ENCODE measurements at regions not wholly inside any gene's neighbourhood (a gene's known extent, or its start where the extent isn't known, plus 50 kb on each side); places are given as distances from the start of the nearest gene placed in this dataset.
A peak's percentile ranks its signal among the peaks of the same experiment; 100 is the strongest.
"Not testable (repeated sequence)": the region's sequence is repeated elsewhere in the genome, so short reads cannot be mapped to it uniquely, and the experiment has no call there.

DNA sequence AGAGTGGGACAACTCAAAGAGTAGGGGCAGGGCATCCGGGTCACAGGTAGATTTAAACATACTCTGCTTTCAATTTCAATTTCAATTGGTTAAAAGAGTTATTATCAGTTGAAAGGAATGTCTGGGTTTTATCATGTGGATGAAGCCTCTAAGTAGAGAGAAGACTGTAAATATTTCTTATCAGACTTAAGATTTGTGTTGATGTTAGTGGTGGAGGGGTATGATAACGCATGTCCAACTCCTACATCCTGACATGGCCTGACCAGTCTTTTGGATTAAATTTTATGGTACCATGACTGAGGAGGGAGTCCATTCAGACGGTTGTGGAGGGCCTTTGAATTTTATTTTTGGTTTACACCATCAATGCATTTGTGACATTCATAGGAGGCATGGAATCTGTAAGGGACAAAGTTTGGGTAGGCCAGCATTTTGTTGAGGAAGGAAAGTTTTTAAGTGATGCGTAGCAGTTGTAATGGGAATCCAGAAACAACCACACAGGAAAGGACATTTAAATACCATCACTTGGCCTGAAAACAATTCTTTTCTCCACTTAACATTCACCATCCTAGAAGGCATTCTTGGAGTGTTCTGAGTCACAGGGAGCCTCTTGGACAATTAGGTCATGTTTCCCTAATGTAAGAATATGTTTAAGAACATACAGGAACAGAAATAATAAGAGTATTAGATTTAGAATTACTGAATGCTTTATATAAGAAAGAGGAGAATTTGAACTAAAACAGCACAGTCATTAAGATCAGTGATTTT, 371.9 kb downstream of the ATP23 start:
- DNase-seq (ENCODE audit: low spot score) = no peak

DNA sequence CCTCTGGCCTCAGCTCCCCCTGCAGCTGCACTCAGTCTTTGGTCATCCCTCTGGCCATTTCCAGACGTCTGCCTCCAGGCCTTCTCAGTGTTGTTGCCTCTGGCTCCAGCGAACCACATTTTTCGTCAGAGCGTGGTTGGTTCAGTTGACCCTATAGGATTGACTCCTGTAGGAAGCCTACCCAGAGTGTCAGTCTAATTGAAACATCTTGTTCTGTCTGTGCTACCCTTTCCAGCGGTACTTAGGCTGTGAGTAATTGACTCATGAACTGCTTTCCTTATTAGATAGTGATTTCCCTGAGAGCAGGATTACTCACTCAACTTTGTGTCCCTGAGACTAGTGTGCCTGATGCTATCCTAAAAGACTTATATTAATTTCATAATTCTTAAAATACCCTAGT, 373.2 kb downstream of the ATP23 start:
- DNase-seq (ENCODE audit: low spot score) = no peak

DNA sequence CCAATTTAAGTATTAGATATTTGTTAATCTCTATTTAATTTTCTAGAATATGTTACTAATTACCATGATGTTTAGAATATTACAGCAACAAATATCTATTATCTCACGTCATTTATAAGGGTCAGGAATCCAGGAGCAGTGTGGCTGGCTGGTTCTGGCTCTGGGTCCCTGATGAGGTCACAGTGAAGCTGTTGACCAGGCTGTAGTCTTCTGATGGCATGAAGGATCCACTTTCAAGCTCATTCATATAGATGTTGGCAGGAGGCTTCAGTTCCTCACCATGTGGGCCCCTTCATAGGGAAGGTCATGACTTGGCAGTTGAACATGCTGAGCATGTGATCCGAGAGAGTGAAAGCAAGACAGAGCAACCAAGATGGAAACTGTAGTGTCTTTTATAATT, 375.6 kb downstream of the ATP23 start:
- DNase-seq (ENCODE audit: low spot score) = no peak

DNA sequence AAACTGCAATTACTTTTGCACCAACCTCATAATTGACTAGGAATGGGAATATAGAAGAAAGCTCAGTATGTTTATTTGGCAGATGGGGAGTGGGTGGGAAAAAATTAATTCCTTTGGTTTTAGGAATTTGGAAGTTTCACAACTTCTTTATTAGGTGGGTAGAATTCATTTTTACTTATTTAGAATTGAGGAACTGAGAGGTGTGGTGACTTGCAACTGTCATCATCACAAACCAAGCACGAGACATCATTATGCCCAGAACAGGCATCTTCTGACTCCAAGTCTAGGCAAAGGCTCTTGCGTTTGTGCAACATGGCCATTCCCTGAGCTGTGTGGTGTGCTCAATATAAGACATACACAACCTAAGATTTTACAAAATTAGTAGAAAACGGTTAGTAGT, 380.0 kb downstream of the ATP23 start:
- no peak for DNase-seq (ENCODE audit: low spot score)

DNA sequence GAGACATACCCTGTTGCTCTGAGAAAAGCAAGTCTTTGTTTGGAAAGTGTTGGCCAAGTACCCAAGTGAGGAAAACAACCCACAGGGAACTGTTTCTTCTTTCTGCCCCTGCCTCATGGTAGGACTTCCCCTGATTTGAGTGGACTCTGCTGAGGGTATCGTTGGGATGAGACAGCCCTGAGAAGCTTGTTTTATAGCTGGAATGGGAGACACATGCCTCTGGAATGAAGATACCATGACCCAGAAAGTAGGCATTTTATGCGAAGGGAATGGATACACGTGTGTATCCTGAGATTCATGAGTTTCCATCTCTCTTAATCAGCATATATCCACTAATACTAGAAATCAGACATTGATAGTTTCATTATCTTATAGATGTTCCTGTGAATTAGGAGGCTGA, 382.3 kb downstream of the ATP23 start:
- no peak for DNase-seq (ENCODE audit: low spot score)

DNA sequence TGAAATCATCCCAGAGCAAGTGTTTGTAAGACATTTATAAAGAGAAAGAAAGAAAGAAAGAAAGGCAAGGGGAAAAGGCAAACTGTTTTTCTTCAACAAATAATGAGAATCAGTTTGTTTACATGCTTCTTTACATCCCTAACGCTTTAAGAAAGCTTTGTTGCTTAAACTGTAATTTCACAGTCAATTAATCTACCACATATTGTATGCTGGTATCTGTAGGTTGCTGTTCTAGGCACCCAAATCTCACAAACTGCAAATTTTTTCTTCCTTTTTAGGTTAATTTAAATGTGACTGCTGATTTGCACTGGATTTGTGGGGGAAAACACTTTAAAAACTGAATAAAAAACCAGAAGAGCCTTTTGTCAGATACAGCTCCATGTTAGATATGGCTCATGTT, 384.2 kb downstream of the ATP23 start:
- DNase-seq (ENCODE audit: low spot score) = no peak

DNA sequence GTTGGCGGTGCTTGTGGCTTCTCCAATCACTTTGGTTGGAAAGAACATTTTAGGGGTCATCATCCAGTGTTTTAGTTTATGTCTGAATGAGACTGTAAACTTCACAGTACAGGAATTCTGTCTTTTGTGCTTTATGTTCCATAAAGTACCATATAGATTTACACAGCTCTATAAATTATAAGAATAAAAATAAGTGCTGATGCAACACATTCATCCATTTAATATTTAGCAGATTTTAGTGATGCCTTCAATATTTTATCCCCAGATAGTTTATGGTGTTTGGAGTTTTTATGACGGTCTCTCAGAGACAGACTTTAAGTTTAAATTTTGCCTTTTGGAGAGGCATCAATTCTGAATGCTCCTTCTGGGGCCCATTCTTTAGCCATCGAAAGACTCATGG, 385.2 kb downstream of the ATP23 start:
- DNase-seq (ENCODE audit: low spot score) = no peak

DNA sequence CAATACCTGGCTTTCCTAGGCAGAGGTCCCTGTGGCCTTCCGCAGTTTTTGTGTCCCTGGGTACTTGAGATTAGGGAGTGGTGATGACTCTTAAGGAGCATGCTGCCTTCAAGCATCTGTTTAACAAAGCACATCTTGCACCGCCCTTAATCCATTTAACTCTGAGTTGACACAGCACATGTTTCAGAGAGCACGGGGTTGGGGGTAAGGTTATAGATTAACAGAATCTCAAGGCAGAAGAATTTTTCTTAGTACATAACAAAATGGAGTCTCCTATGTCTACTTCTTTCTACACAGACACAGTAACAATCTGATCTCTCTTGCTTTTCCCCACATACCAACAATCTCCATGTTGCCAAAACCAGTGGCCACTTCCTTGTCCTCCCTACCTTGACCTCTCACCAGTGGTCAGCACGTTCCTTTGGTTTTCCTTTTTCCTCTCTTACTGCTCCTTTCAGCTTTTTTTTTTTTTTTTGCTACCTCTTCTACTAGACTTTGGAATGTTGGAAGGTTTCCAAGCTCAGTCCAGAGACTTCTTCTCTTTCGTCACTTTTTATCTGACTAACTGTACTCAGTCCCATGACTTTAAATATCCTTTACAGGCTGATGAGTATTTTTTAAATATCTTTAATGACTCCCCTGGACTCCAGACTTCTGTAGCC, 395.3 kb downstream of the ATP23 start:
- DNase-seq (ENCODE audit: low spot score) = not testable (repeated sequence)

DNA sequence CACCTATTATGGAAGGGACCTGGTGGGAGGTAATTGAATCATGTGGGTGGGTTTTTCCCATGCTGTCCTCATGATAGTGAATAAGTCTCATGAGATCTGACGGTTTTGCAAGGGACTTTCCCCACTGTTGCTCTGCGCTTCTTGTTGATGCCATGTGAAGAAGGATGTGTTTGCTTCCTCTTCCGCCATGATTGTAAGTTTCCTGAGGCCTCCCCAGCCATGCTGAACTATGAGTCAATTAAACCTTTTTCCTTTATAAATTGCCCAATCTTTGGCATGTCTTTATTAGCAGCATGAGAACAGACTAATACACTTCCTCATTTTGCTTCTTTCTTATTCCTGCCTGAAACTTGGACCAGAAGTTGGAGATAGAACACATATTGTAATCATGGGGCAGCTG, 396.2 kb downstream of the ATP23 start:
- DNase-seq (ENCODE audit: low spot score) = not testable (repeated sequence)

DNA sequence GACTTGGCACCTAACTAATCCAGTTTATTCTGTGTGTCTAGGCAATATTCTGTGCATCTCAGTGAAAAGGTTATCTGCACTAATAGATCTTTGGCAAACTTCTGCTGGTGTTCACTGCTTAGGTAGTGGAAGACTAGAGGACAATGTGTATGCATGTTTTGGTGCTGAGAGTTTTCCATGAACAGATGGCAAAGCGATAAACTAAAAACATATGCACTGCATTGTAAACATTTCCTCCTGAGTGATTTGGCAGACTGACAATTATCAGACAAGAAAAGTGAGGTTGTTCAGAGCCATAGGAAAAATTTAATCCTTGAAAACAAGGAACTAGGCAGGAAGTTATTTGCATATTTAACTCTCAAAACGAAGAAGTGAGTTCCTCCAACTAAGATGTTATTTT, 400.4 kb downstream of the ATP23 start:
- no peak for DNase-seq (ENCODE audit: low spot score)

DNA sequence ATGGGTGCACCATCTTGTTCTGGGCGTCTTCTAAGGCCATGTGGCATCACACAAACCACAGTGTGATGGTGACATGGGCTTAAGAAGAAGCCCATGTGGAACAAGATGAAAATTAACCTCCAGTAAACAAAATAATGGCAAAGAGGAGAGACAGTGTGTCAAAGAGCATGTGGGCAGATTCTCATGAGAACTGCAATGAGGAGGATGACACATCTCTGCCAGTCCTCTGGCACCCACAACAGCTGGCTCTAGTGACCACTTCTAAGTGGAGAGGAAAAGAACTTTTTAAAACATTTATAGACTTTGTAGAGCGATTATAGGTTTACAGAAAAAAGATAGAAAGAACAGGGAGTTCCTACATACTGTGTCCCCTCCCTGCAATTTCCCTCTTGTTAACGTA, 401.4 kb downstream of the ATP23 start:
- DNase-seq (ENCODE audit: low spot score) = no peak

DNA sequence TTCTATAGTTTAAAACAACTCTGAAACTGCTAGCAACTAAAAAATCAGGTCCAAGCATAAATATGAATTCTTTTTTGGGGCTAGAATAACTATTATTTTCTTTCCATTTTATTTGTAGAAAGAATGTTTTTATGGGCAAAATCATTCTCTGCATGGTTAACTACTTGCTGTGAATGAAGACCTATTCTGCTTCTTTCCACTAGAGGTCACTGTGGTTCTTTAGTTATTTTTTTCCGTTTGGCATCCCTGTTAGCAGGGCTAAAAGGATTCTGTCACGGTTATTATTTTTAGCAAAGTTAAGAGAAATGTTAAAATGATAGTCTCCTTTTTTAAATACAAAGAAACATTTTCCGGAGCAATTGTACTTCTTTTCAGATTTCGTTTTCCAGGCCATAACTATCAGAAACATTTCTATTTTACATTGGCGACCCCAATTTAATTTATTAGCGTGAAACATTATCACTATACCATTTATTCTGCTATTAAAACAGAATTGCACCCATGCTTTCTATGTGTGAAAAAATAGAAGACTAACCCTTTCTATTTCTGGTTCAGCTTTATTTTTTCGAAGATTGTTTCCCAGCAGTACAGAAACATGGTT, 404.8 kb downstream of the ATP23 start:
- peak; percentile 16 for DNase-seq (ENCODE audit: low spot score)

DNA sequence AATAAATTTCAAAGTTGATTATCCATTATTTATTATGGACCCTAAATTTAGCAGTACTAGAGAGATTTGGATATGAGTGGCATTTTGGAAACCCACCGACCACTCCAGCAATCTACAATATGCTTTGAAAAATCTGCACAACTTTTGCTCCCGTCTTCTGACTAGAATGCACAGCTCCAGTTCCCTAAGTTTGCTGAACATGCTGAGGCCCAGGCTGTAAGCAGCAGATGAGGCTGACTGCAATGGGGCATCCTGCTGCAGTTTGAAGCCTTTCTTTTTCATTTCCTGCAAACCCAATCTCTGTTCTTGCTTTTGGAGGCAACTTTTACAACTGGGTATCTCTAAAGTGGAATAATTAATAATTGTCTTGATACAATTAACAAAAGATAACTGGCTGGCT, 405.8 kb downstream of the ATP23 start:
- DNase-seq (ENCODE audit: low spot score) = no peak

DNA sequence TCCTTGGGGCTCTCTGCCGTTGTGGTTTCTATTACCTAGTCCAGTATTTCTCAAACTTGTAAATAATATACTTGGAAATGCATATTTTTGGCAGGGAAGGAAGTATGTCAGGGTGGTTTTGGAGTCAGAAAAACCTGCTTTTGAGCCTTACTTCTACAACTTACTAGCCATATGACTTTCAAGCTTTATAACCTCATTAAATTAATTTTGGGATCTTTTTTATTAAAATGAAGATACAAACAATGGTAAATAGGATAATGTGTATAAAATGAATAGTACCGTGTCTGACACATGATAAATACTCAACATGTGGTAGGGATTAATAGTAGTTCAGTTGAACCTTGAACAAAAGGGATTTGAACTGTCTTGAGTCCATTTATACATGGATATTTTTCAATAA, 406.3 kb downstream of the ATP23 start:
- no peak for DNase-seq (ENCODE audit: low spot score)

DNA sequence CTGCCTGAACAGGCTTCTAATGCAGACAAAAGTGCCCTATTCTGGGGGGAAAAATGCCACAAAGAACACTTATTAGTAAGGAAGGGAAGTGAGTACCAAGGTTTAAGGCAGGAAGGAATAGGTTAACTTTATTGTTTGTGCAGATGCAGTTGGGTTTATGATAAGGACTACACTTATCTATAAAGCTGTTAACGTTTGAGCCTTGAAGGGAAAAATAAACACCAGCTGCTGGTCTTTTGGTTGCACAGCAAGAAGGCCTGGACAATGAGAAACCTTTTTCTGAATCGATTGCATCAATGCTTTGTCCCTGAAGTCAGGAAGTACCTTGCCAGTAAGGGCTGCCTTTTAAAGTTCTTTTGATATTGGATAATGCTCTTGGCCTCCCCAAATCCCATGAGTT, 407.8 kb downstream of the ATP23 start:
- no peak for DNase-seq (ENCODE audit: low spot score)

DNA sequence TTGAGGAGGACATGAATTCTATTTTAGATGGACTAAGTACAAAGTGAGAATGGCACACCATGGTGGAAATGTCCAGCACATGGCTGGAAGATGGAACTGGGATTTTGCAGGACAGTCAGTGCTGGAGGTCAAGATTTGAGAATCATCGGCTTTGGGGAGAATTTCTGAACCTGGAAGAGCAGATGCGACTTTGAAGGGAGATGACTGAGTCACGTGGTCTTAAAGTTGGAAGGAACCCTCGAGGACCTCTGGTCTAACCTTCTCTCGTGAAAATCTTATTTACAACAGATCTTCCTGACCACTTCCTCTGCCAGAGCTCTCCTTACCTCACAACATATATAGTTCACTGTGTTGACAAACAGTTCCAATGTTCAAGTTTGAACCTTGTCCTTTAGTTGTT, 415.4 kb downstream of the ATP23 start:
- DNase-seq (ENCODE audit: low spot score) = no peak

DNA sequence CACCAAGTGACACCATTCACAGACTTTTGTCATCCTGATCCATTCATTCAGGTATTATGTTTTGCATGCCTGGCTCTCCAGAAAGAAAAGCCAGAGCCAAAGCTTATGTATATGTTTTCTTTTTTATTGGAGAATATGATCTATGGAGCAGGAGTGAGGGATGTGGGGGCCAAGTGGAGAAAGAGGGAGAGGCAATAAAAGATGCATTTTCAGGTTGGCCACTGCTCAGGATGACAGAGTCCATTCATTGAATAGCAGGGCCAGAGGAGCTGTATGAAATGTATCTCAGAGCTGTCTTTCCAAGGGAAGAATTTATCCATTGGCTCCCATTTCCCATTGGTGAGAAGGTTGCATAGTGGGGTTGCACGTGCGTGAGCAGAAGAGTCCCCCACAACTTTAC, 416.1 kb downstream of the ATP23 start:
- DNase-seq (ENCODE audit: low spot score) = no peak

DNA sequence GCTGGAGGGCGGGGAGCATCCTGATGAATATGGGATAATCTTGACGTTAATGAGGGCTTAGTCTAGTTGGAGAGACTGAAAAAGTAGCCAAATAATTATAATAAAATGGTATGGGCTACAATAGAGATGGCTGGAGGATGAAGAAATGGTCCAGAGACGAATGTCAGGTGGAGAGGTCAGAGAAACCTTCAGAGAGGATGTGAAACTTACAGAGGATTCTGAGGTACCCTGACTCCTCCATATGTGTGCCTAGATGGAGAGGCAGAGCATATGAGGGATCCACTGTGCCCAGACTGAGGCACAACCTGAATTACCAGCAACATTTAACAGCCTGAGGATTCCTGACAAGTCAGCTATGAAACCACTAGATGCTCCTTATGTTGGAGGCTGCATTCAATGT, 417.0 kb downstream of the ATP23 start:
- DNase-seq (ENCODE audit: low spot score) = no peak

DNA sequence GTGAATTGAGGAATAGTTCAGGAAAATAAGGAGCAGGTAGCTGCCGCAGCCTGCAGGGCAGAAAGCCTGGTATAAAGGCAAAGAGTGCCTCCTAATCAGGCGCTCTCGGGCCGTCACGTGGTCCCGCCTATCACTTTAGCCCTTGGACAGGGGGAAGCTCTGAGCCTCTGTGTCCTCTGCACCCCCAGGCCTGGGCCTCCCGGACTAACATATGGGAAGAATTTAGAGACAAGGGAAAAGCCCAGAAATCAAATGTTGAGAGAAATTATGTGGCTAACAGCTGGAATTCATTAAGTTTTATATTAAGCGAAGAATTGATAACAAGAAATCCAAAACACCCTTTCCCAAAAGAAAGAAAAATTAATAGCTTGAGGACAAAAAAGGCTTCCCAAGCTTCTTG, 417.7 kb downstream of the ATP23 start:
- DNase-seq (ENCODE audit: low spot score) = no peak

DNA sequence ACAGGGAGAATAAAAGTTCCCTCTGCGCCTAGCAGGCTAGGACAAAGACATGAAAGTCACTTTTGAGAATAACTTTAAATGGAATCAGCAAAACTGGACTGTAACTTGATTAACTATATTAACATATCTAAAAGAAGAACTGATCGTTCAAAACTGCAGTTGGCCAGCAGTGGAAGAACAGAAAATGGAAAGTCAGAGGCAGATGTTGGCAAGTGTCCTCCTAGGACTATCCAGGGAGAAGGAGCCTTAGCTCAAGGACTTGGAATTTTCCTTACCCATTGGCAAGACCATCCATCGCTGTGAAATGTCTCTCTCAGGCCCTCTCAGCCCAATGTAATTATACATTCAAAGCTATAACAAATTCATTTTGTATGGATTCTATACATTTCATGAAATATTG, 419.7 kb downstream of the ATP23 start:
- DNase-seq (ENCODE audit: low spot score) = no peak

DNA sequence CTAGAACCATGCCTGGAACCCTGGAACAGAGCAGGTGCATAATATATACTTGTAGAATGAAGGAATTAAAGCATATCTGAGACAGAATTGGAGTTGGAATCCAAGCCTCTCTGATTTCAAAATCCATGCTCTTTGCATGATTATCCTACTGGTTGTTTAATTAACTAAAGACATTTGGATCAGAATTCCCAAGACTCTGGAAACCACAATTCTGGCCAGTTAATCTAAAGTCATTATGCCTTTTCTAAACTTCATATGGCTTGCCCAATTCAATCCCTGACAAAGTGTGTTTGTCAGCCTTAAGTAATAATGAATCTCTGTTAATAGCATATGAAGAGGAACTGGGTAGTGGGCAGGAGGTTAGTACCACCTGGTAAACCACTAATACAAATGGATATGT, 422.6 kb downstream of the ATP23 start:
- no peak for DNase-seq (ENCODE audit: low spot score)

DNA sequence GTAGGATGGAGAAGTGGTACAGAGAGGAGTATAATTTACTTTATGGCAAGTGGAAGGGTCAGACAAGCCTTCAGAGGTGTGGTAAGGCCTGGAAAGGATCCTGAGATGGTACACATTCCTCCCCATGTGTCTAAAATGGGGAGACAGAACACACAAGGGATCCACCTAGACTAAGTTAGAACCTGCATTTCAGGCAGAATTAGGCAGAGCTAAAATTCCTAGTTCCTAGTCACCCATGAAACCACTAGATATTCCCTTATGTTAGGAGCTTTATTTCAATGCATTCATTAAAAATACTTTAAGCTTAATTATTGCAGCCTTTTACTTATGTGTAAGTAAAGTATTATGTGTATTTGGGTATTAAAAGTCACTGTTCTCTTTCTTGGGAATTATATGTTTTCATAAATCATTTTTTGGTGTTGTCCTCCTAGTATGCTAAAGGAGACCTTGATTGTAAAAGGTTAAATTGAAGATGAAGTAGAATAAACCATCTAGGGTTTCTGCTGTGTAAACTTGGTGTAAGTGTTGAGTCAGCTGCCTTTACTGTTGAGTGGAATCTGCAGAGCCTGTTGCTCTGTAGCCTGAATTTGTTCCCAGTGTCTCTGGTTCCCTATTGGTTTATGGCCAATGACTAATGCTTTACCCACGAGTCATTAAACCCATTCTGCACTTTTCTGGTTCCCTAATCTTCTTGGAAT, 423.2 kb downstream of the ATP23 start:
- DNase-seq (ENCODE audit: low spot score) = no peak

DNA sequence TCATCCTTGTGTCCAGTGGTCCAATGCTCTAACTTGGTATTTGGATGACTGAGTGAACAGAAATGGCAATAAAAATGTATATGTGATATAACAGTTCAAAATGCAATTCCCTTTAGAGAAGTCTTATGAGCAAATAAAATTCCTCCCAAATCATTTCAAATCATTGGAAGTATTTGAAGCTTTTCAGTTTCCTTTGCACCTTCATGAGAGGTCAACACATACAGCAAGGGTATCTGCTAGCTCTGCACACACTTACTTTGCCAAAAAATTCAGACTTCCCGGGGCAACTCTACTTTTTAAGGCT, 423.7 kb downstream of the ATP23 start:
- no peak for DNase-seq (ENCODE audit: low spot score)

All from putamen (tissue), 1 donor.